SU-DHL-6 (cell line): ENCODE measurements at regions not wholly inside any gene's neighbourhood (a gene's known extent, or its start where the extent isn't known, plus 50 kb on each side); places are given as distances from the start of the nearest gene placed in this dataset.

Experiments
- CTCF ChIP-seq: fragments of 200-600 bp; sonication (generic); IDR thresholded peaks from one replicate; pipeline ENCODE4 v1.5.1; 2017; ENCODE audit warnings: antibody characterized with exemption, mild to moderate bottlenecking, low read length, moderate library complexity; ENCODE audit not compliant: insufficient read depth, poor library complexity, severe bottlenecking
- EZH2phosphoT487 ChIP-seq: fragments of 200-600 bp; sonication (generic), shearing (Covaris generic); conservative IDR thresholded peaks from 2 replicates; pipeline ENCODE4 v1.6.1; 2018; ENCODE audit warnings: mild to moderate bottlenecking, antibody characterized with exemption, low read length, moderate library complexity, mixed read lengths

- no peak for TF ChIP-seq CTCF
- TF ChIP-seq EZH2phosphoT487 = no peak
Measured at GRCh38 chr14:61618448-61618847, 76.9 kb upstream of the HIF1A start.
